Aorta (tissue), 5 donors: ENCODE measurements at regions not wholly inside any gene's neighbourhood (a gene's known extent, or its start where the extent isn't known, plus 50 kb on each side); places are given as distances from the start of the nearest gene placed in this dataset.

Source experiments
- ATAC-seq: fragments of 200-7000 bp; cut with Tn5 transposase; one replicate; pipeline ENCODE4 v1.9.1; 2022; ENCODE audit warnings: moderate library complexity; ENCODE audit not compliant: low FRiP score
- DNase-seq, 2 donors: peaks; one replicate each; pipeline ENCODE4 v3.0.0-alpha.2; 2020
- H3K27ac ChIP-seq, 2 donors: one replicate each; pipeline ENCODE4 v1.5.1; 2013; ENCODE audit warnings: low read length in 2 of 2, mild to moderate bottlenecking in 2 of 2, moderate library complexity in 2 of 2, control low read depth in 1 of 2, inconsistent platforms in 1 of 2, low read depth in 1 of 2
- H3K27me3 ChIP-seq, 2 donors: one replicate each; pipeline ENCODE4 v1.6.1; 2013; ENCODE audit warnings: control low read depth in 1 of 2, low read length in 1 of 2, mild to moderate bottlenecking in 1 of 2, moderate library complexity in 1 of 2; ENCODE audit not compliant: insufficient read depth in 2 of 2, control insufficient read depth in 1 of 2
- H3K36me3 ChIP-seq, 2 donors: one replicate each; pipeline ENCODE4 v1.6.1; 2013; ENCODE audit warnings: control low read depth in 1 of 2, low read length in 1 of 2, mild to moderate bottlenecking in 1 of 2; ENCODE audit not compliant: insufficient read depth in 2 of 2, control insufficient read depth in 1 of 2
- H3K4me1 ChIP-seq, 2 donors: one replicate each; pipeline ENCODE4 v1.6.1; 2013; ENCODE audit warnings: low read length in 2 of 2, control low read depth in 1 of 2, mild to moderate bottlenecking in 1 of 2, moderate library complexity in 1 of 2; ENCODE audit not compliant: insufficient read depth in 2 of 2, control insufficient read depth in 1 of 2
- H3K4me3 ChIP-seq, 2 donors: one replicate each; pipeline ENCODE4 v1.5.1; 2013; ENCODE audit warnings: low read length in 2 of 2, control low read depth in 1 of 2, mild to moderate bottlenecking in 1 of 2
- H3K9me3 ChIP-seq: one replicate; pipeline ENCODE4 v1.6.1; 2013; ENCODE audit warnings: mild to moderate bottlenecking, low read length; ENCODE audit not compliant: control insufficient read depth
- WGBS, 2 donors: extraction: QIAGEN DNeasy Blood & Tissue Kit; methylation state at CpG; one replicate each; pipeline ENCODE4 v1.1.7; 2013; 5-methylcytosine and 5-hydroxymethylcytosine counted together
- intact Hi-C, 2 donors: fragments of 100-400 bp; cut with DNase I; formaldehyde crosslinking; loops; one replicate each; pipeline versions ENCODE4 v1.14.2 to v1.15.0; 2022
- donor health status: healthy with polysubstance abuse.
- donor health status: Bipolar disorder and iron deficiency.
- donor health status: DM: no; HTN: no; CAD: no.
- donor health status: DM: no; HTN: no; CAD: no.
- donor health status: DM: yes; HTN: yes; CAD: no.

DNA sequence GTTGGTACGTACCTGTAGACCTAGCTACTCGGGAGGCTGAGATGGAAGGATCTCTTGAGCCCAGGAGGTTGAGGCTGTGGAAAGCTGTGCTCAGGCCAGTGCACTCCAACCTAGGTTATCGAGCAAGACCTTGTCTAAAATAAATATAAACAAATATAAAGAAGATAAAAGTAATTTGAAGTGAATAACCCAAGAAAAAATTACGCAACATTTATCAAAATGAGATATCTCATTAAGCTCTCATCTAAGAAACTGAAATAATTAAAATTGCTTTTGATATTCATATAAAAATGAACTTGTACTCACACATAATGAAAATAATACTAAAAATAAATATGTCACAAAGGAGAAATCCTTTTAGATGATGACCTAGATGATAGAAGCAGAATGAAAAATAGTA lies 647.1 kb upstream of the NCAM2 start:
- no peak for DNase-seq
- Histone ChIP-seq H3K4me3 (no peak overlapping the region), H3K27me3 (no peaks in the 10 kb centered on the region), H3K9me3 (no peaks in the 10 kb centered on the region), H3K4me1 (no peaks in the 10 kb centered on the region), H3K36me3 (no peaks in the 10 kb centered on the region), H3K27ac (no peak overlapping the region)
- 68 to 79% methylated on average over 4 of the region's 4 CpGs for WGBS, 2 donors
- intact Hi-C loops, result no loop called here
- ATAC-seq, result no peak

DNA sequence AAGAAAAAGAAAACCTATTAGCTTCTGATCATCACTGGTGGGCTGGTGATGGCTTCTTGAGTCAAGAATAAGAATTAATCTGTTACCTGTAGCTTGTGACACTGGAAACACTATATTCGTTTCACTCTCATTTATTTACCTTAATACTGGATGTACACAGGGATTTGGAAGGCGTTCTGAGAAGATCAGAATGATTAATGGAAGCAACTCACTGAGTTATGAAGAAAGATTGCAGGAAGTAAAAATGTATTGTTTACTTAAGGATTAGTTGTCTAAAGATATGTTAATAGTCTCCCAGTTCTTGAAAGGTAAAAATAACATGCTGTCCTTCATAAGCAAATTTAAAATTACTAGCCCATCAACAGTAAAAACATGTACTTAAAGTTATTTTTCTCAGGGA lies 644.9 kb upstream of the NCAM2 start:
- no peaks in the 10 kb centered on the region for H3K9me3 ChIP-seq
- H3K27me3 ChIP-seq, result no peaks in the 10 kb centered on the region
- H3K27ac ChIP-seq, result no peak overlapping the region
- ATAC-seq (no peak), DNase-seq (no peak)
- no peaks in the 10 kb centered on the region for H3K4me1 ChIP-seq
- 11 to 15% methylated on average over 2 of the region's 2 CpGs for WGBS, 2 donors
- intact Hi-C loops, result no loop called here
- H3K4me3 ChIP-seq, result no peak overlapping the region
- no peaks in the 10 kb centered on the region for H3K36me3 ChIP-seq

DNA sequence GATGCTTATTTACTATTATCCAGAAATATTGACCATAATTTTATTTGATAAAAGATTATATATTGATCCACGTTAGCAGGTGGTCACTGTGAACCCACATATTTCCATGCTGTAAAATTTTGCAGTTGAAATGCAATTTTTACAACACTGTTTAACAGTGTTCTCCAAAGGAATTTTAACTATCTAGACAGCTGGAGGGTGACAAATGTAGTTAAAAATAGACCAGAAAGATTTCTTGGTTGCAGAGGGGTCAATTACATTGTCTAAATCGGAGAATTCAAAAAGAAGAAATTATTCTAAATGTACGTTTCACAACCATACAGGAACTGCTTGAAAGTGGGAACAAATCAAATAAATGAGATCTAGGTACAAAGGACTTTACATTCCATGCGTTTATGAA lies 625.2 kb upstream of the NCAM2 start:
- WGBS, 2 donors, result 5 to 15% methylated on average over 4 of the region's 4 CpGs
- H3K9me3 ChIP-seq, result no peaks in the 10 kb centered on the region
- no peaks in the 10 kb centered on the region for H3K36me3 ChIP-seq
- ATAC-seq, result no peak
- intact Hi-C loops, result no loop called here
- H3K4me1 ChIP-seq, result no peaks in the 10 kb centered on the region
- no peak overlapping the region for H3K4me3 ChIP-seq
- DNase-seq, result no peak
- no peak overlapping the region for H3K27ac ChIP-seq
- H3K27me3 ChIP-seq, result no peaks in the 10 kb centered on the region

- ATAC-seq (no peak), DNase-seq (no peak)
- Histone ChIP-seq H3K9me3 (no peaks in the 10 kb centered on the region), H3K27me3 (no peaks in the 10 kb centered on the region), H3K36me3 (no peaks in the 10 kb centered on the region), H3K27ac (no peak overlapping the region), H3K4me1 (no peaks in the 10 kb centered on the region), H3K4me3 (no peak overlapping the region)
- 12% methylated on average over 1 of the region's 1 CpG for WGBS, 2 donors
- intact Hi-C loops, result no loop called here
These were observed 621.0 kb upstream of the NCAM2 start for GRCh38 chr21:20377250-20377649.

GRCh38 chr21:20388400-20388799 lies 609.8 kb upstream of the NCAM2 start:
- no peak overlapping the region for H3K27ac ChIP-seq
- DNase-seq (no peak), ATAC-seq (no peak)
- H3K36me3 ChIP-seq, result no peaks in the 10 kb centered on the region
- H3K9me3 ChIP-seq, result peaks cover 2% of the 10 kb centered on the region
- 83 to 88% methylated on average over 6 of the region's 6 CpGs for WGBS, 2 donors
- intact Hi-C loops, result no loop called here
- no peaks in the 10 kb centered on the region for H3K27me3 ChIP-seq
- no peak overlapping the region for H3K4me3 ChIP-seq
- no peaks in the 10 kb centered on the region for H3K4me1 ChIP-seq

DNA sequence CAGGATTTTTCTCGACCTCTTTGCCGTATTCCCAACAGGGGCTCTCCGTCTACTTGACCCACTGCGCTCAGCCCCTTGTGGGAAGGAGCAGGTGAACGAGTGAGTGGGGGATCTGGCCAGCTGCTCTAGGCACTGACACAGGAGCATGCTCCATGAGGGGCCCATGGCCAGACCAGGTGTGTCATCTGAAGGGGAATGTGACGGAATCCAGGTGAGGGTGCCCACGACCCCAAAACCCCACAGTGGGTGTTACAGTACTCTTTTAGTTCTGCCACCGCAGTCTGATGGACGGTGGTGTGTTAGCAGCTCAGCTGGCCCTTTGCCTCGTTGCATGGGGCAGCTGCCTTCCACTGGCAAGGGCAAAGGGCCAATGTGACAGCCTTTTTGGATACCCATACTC lies 601.4 kb upstream of the NCAM2 start:
- Histone ChIP-seq H3K27me3 (no peaks in the 10 kb centered on the region), H3K27ac (no peak overlapping the region), H3K9me3 (no peaks in the 10 kb centered on the region), H3K4me3 (no peak overlapping the region), H3K36me3 (no peaks in the 10 kb centered on the region), H3K4me1 (no peaks in the 10 kb centered on the region)
- no peak for DNase-seq
- ATAC-seq, result no peak
- intact Hi-C loops, result no loop called here
- 87 to 90% methylated on average over 10 of the region's 10 CpGs for WGBS, 2 donors

DNA sequence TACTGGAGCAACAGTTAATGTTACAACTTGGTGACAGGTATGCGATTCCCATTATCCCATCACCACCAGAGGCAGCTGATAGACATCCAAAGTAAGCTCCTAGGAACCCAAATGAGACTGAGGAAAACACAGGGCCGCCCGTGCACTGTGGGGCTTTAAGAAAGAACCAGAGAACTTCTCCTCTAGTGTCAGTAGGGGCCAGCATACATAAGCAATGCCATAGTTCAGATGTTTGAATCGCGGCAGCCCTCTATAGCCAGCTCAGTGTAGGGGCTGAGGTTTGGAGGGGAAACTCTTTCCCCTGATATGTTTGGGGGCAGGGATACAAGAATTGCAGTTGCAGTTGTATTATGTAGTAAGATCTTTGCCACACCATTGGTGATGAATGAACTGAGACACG lies 593.3 kb upstream of the NCAM2 start:
- 59 to 61% methylated on average over 6 of the region's 6 CpGs for WGBS, 2 donors
- H3K4me1 ChIP-seq, result no peaks in the 10 kb centered on the region
- no peak overlapping the region for H3K27ac ChIP-seq
- H3K27me3 ChIP-seq, result no peaks in the 10 kb centered on the region
- H3K36me3 ChIP-seq, result no peaks in the 10 kb centered on the region
- intact Hi-C loops, result no loop called here
- no peaks in the 10 kb centered on the region for H3K9me3 ChIP-seq
- no peak overlapping the region for H3K4me3 ChIP-seq
- ATAC-seq (no peak), DNase-seq (no peak)

DNA sequence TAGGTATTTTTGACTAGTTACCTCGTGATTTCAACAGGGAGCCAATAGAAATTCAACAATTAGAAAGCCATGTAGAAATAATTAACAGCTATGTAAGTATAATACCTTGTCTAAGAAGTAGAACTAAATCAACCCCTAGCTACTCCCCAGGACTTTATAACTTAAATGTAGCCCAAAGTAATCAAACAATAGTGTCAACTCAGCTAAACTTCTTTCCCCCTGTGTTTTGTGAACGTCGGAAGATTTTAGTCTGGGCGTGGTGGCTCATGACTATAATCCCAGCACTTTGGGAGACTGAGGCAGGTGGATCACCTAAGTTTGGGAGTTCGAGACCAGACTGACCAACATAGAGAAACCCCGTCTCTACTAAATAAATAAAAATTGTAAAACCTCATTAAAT lies 579.9 kb upstream of the NCAM2 start:
- no peak overlapping the region for H3K4me3 ChIP-seq
- 85% methylated on average over 6 of the region's 6 CpGs for WGBS, 2 donors
- intact Hi-C loops, result no loop called here

GRCh38 chr21:20419772-20420171 lies 578.4 kb upstream of the NCAM2 start:
- H3K27ac ChIP-seq, result no peak overlapping the region
- H3K4me3 ChIP-seq, result no peak overlapping the region
- H3K36me3 ChIP-seq, result no peaks in the 10 kb centered on the region
- H3K9me3 ChIP-seq, result no peaks in the 10 kb centered on the region
- no peak for ATAC-seq
- no peaks in the 10 kb centered on the region for H3K27me3 ChIP-seq
- intact Hi-C loops, result no loop called here
- H3K4me1 ChIP-seq, result no peaks in the 10 kb centered on the region
- no peak for DNase-seq
- WGBS, 2 donors, result 77 to 78% methylated on average over 2 of the region's 2 CpGs

More for the DNA sequence above, 579.9 kb upstream of the NCAM2 start:
- ATAC-seq (no peak), DNase-seq (no peak)
- no peaks in the 10 kb centered on the region for H3K9me3 ChIP-seq
- no peaks in the 10 kb centered on the region for H3K4me1 ChIP-seq
- H3K27me3 ChIP-seq, result no peaks in the 10 kb centered on the region
- H3K27ac ChIP-seq, result no peak overlapping the region
- no peaks in the 10 kb centered on the region for H3K36me3 ChIP-seq
